Mucosa of descending colon (tissue), 3 donors: ENCODE measurements at regions not wholly inside any gene's neighbourhood (a gene's known extent, or its start where the extent isn't known, plus 50 kb on each side); places are given as distances from the start of the nearest gene placed in this dataset.
A peak's percentile ranks its signal among the peaks of the same experiment; 100 is the strongest.

Source experiments
- ATAC-seq: fragments of 200-7000 bp; cut with Tn5 transposase; one replicate; pipeline ENCODE4 v1.9.1; 2020; ENCODE audit warnings: mild to moderate bottlenecking, moderate library complexity
- DNase-seq, 3 donors: peaks; one replicate each; pipeline ENCODE4 v3.0.0-alpha.2; 2020
- H3K36me3 ChIP-seq: fragments of 200-600 bp; one replicate; pipeline ENCODE4 v1.8.0; 2021; ENCODE audit warnings: low read depth, mild to moderate bottlenecking
- H3K4me1 ChIP-seq: fragments of 200-600 bp; one replicate; pipeline ENCODE4 v1.8.0; 2021; ENCODE audit warnings: low read depth, mild to moderate bottlenecking
- H3K4me3 ChIP-seq: fragments of 200-600 bp; one replicate; pipeline ENCODE4 v1.8.0; 2021; ENCODE audit warnings: mild to moderate bottlenecking
- H3K9me3 ChIP-seq: fragments of 200-600 bp; one replicate; pipeline ENCODE4 v1.8.0; 2021; ENCODE audit warnings: mild to moderate bottlenecking
- CTCF ChIP-seq: fragments of 200-600 bp; IDR thresholded peaks from one replicate; pipeline ENCODE4 v1.8.0; 2022; ENCODE audit warnings: antibody characterized with exemption, mild to moderate bottlenecking
- intact Hi-C, 2 donors: fragments of 100-400 bp; cut with DNase I in 1 of 2; cut with micrococcal nuclease in 1 of 2; formaldehyde crosslinking; loops; one replicate each; pipeline versions ENCODE4 v1.11.0 to v1.11.1; 2022; cut with DNase I, micrococcal nuclease
- donor health status: DM: no; HTN: no; CAD: no; lungs with moderate emphysema.
- donor health status: DM: no; HTN: no; CAD: no.
- donor health status: DM: no; HTN: yes; CAD: no.

- TF ChIP-seq CTCF, result no peak
- DNase-seq (no peak), ATAC-seq (no peak)
- Histone ChIP-seq H3K36me3 (no peaks in the 10 kb centered on the region), H3K4me1 (no peaks in the 10 kb centered on the region), H3K9me3 (no peaks in the 10 kb centered on the region), H3K4me3 (no peak overlapping the region)
- intact Hi-C loops, result no loop called here
Measured at GRCh38 chr11:81596704-81597103, 1137.0 kb downstream of the FAM181B start.

- no peaks in the 10 kb centered on the region for H3K36me3 ChIP-seq
- H3K4me1 ChIP-seq, result no peaks in the 10 kb centered on the region
- no peak overlapping the region for H3K4me3 ChIP-seq
- H3K9me3 ChIP-seq, result no peaks in the 10 kb centered on the region
- no peak for TF ChIP-seq CTCF
- DNase-seq (no peak), ATAC-seq (no peak)
- intact Hi-C loops, result no loop called here
Measured at GRCh38 chr11:81585390-81585933, 1148.2 kb downstream of the FAM181B start.

GRCh38 chr11:81579339-81579738 lies 1154.3 kb downstream of the FAM181B start:
- Histone ChIP-seq H3K36me3 (no peaks in the 10 kb centered on the region), H3K9me3 (no peaks in the 10 kb centered on the region), H3K4me1 (peaks cover 2% of the 10 kb centered on the region), H3K4me3 (no peak overlapping the region)
- intact Hi-C loops, result no loop called here
- ATAC-seq (peak; percentile 77), DNase-seq (no peak)
- no peak for TF ChIP-seq CTCF

- Histone ChIP-seq H3K9me3 (no peaks in the 10 kb centered on the region), H3K4me3 (no peak overlapping the region), H3K4me1 (peaks cover 2% of the 10 kb centered on the region), H3K36me3 (no peaks in the 10 kb centered on the region)
- DNase-seq (no peak), ATAC-seq (no peak)
- intact Hi-C loops, result no loop called here
- no peak for TF ChIP-seq CTCF
Measured at GRCh38 chr11:81578571-81578970, 1155.1 kb downstream of the FAM181B start.

- ATAC-seq (no peak), DNase-seq (no peak)
- Histone ChIP-seq H3K36me3 (no peaks in the 10 kb centered on the region), H3K4me1 (peaks cover 2% of the 10 kb centered on the region), H3K9me3 (no peaks in the 10 kb centered on the region), H3K4me3 (no peak overlapping the region)
- intact Hi-C loops, result no loop called here
- TF ChIP-seq CTCF, result no peak
Measured at GRCh38 chr11:81574301-81574700, 1159.4 kb downstream of the FAM181B start.

- ATAC-seq, result no peak
- intact Hi-C loops, result no loop called here
- no peaks in the 10 kb centered on the region for H3K36me3 ChIP-seq
- H3K4me1 ChIP-seq, result peaks cover 2% of the 10 kb centered on the region
- no peak for DNase-seq
- H3K4me3 ChIP-seq, result no peak overlapping the region
- TF ChIP-seq CTCF, result no peak
- no peaks in the 10 kb centered on the region for H3K9me3 ChIP-seq
Measured at GRCh38 chr11:81573367-81573766, 1160.3 kb downstream of the FAM181B start.
